HepG2 (cell line): ENCODE measurements at regions not wholly inside any gene's neighbourhood (a gene's known extent, or its start where the extent isn't known, plus 50 kb on each side); places are given as distances from the start of the nearest gene placed in this dataset.

ENCODE experiments used
- BRD4 ChIP-seq: sonication (generic); formaldehyde crosslinking; IDR thresholded peaks from 2 replicates; pipeline ENCODE4 v1.4.0; 2020; ENCODE audit warnings: missing genetic modification reagents
- CHD4 ChIP-seq: fragments of 200-600 bp; sonication (generic); IDR thresholded peaks from 2 replicates; pipeline ENCODE4 v1.7.0; 2017; ENCODE audit warnings: mild to moderate bottlenecking, low read length, borderline replicate concordance
- ISL2 ChIP-seq: sonication (generic); formaldehyde crosslinking; IDR thresholded peaks from 2 replicates; pipeline ENCODE4 v1.5.0; 2020; ENCODE audit warnings: missing genetic modification reagents
- NFIB ChIP-seq: sonication (generic); formaldehyde crosslinking; IDR thresholded peaks from 2 replicates; pipeline ENCODE4 v1.9.0; 2021; ENCODE audit warnings: missing genetic modification reagents, mild to moderate bottlenecking, borderline replicate concordance
- RNF2 ChIP-seq: fragments of 450-650 bp; conservative IDR thresholded peaks from 2 replicates; pipeline ENCODE4 v1.6.1; 2016; ENCODE audit warnings: low read depth
- SIN3A ChIP-seq: IDR thresholded peaks from 2 replicates; pipeline ENCODE4 v1.6.1; 2011; ENCODE audit warnings: low read depth, mild to moderate bottlenecking, control low read depth, low read length, borderline replicate concordance
- ZMYM3 ChIP-seq: sonication (generic); formaldehyde crosslinking; IDR thresholded peaks from 2 replicates; pipeline ENCODE4 v1.5.1; 2020; ENCODE audit warnings: mild to moderate bottlenecking, missing genetic modification reagents
- ZNF224 ChIP-seq: sonication (generic); formaldehyde crosslinking; IDR thresholded peaks from 2 replicates; pipeline ENCODE4 v1.5.0; 2020; ENCODE audit warnings: mild to moderate bottlenecking, missing genetic modification reagents
- ZNF331 ChIP-seq: sonication (generic); formaldehyde crosslinking; IDR thresholded peaks from 2 replicates; pipeline ENCODE4 v1.4.0; 2020; ENCODE audit warnings: missing genetic modification reagents
- ZNF44 ChIP-seq: sonication (generic); formaldehyde crosslinking; IDR thresholded peaks from 2 replicates; pipeline ENCODE4 v1.5.1; 2020; ENCODE audit warnings: mild to moderate bottlenecking, missing genetic modification reagents
- ZSCAN25 ChIP-seq: sonication (generic); formaldehyde crosslinking; IDR thresholded peaks from 2 replicates; pipeline ENCODE4 v1.8.0; 2022; ENCODE audit warnings: mild to moderate bottlenecking, missing genetic modification reagents
- TF ChIP-seq, protein P1 (sequence below): sonication (generic); formaldehyde crosslinking; IDR thresholded peaks from 2 replicates; pipeline ENCODE4 v1.9.0; 2022; ENCODE audit warnings: low read depth, missing genetic modification reagents
- TF ChIP-seq, protein P2 (sequence below): sonication (generic); formaldehyde crosslinking; IDR thresholded peaks from 2 replicates; pipeline ENCODE4 v1.8.0; 2022; ENCODE audit warnings: missing genetic modification reagents, mild to moderate bottlenecking, inconsistent platforms, borderline replicate concordance
- TF ChIP-seq, protein P3 (sequence below): sonication (generic); formaldehyde crosslinking; IDR thresholded peaks from 2 replicates; pipeline ENCODE4 v1.4.0; 2020; ENCODE audit warnings: missing genetic modification reagents
- TF ChIP-seq, protein P4 (sequence below): sonication (generic); formaldehyde crosslinking; IDR thresholded peaks from 2 replicates; pipeline ENCODE4 v1.4.0; 2020; ENCODE audit warnings: missing genetic modification reagents
- TF ChIP-seq, protein P5 (sequence below): IDR thresholded peaks from 2 replicates; pipeline ENCODE4 v1.4.0; 2020; ENCODE audit warnings: mild to moderate bottlenecking, missing genetic modification reagents
- TF ChIP-seq, protein P6 (sequence below): sonication (generic); formaldehyde crosslinking; IDR thresholded peaks from 2 replicates; pipeline ENCODE4 v1.4.0; 2020; ENCODE audit warnings: missing genetic modification reagents, low read depth, mild to moderate bottlenecking, borderline replicate concordance

DNA sequence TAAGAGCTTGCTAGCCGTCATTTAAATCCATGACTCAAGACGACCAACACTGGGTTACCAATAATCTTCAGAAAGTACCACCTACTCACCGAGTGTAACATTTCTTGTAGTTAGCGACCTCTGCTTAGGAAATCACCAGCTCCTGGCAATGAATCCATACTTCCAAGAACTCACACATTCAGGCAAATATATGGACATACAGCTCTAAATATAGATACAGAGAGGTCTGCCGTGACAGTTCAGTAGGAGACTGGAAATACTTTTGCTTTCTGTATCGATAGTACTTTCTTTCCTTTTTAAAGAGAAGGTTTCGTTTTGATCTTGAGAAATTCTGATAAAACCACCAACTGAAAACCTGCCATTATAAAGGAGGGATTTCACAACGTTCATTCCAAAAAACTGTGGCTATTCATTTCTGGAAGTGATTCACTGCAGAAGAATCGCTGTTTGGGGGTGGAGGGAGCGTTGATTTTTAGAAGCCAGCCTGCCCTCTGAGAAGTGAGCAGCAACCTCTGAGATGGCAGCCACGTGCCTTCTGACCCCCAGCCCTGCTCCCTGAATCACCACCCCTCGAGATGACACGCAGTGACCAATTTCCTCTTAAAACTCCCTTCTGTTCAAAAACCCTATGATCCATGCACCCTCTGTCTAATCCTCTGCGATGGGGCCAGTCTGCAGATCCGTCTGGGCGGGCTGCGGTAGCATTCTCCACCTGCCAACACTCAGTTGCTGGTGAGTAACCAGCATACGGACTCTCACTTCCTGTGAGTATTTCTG, 179.0 kb upstream of the KLF14 start (continued):
- TF ChIP-seq, protein P1, sequence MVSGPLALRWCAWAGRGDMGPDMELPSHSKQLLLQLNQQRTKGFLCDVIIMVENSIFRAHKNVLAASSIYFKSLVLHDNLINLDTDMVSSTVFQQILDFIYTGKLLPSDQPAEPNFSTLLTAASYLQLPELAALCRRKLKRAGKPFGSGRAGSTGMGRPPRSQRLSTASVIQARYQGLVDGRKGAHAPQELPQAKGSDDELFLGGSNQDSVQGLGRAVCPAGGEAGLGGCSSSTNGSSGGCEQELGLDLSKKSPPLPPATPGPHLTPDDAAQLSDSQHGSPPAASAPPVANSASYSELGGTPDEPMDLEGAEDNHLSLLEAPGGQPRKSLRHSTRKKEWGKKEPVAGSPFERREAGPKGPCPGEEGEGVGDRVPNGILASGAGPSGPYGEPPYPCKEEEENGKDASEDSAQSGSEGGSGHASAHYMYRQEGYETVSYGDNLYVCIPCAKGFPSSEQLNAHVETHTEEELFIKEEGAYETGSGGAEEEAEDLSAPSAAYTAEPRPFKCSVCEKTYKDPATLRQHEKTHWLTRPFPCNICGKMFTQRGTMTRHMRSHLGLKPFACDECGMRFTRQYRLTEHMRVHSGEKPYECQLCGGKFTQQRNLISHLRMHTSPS (CRISPR knock-in tag) = no peak
- TF ChIP-seq, protein P2, sequence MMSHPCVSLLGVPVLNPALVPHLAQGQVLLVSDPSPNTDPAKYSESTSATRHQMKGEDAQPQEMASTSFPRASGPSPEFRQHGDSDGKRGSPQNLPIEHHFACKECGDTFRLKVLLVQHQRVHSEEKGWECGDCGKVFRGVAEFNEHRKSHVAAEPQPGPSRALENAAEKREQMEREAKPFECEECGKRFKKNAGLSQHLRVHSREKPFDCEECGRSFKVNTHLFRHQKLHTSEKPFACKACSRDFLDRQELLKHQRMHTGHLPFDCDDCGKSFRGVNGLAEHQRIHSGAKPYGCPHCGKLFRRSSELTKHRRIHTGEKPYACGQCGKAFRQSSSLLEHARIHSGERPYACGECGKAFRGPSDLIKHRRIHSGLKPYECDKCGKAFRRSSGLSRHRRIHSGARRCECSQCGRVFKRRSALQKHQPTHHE (CRISPR knock-in tag) = no peak
- TF ChIP-seq ZMYM3 (CRISPR knock-in tag) = no peak
- TF ChIP-seq ZNF224 (CRISPR knock-in tag) = 0 out of 2 replicates have a peak, but pooled peaks have one; percentile 33
- TF ChIP-seq, protein P3, sequence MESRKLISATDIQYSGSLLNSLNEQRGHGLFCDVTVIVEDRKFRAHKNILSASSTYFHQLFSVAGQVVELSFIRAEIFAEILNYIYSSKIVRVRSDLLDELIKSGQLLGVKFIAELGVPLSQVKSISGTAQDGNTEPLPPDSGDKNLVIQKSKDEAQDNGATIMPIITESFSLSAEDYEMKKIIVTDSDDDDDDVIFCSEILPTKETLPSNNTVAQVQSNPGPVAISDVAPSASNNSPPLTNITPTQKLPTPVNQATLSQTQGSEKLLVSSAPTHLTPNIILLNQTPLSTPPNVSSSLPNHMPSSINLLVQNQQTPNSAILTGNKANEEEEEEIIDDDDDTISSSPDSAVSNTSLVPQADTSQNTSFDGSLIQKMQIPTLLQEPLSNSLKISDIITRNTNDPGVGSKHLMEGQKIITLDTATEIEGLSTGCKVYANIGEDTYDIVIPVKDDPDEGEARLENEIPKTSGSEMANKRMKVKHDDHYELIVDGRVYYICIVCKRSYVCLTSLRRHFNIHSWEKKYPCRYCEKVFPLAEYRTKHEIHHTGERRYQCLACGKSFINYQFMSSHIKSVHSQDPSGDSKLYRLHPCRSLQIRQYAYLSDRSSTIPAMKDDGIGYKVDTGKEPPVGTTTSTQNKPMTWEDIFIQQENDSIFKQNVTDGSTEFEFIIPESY (CRISPR knock-in tag) = no peak
- TF ChIP-seq RNF2 = no peak
- TF ChIP-seq, protein P4, sequence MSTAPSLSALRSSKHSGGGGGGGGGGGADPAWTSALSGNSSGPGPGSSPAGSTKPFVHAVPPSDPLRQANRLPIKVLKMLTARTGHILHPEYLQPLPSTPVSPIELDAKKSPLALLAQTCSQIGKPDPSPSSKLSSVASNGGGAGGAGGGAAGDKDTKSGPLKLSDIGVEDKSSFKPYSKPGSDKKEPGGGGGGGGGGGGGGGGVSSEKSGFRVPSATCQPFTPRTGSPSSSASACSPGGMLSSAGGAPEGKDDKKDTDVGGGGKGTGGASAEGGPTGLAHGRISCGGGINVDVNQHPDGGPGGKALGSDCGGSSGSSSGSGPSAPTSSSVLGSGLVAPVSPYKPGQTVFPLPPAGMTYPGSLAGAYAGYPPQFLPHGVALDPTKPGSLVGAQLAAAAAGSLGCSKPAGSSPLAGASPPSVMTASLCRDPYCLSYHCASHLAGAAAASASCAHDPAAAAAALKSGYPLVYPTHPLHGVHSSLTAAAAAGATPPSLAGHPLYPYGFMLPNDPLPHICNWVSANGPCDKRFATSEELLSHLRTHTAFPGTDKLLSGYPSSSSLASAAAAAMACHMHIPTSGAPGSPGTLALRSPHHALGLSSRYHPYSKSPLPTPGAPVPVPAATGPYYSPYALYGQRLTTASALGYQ = no peak
- TF ChIP-seq, protein P5, sequence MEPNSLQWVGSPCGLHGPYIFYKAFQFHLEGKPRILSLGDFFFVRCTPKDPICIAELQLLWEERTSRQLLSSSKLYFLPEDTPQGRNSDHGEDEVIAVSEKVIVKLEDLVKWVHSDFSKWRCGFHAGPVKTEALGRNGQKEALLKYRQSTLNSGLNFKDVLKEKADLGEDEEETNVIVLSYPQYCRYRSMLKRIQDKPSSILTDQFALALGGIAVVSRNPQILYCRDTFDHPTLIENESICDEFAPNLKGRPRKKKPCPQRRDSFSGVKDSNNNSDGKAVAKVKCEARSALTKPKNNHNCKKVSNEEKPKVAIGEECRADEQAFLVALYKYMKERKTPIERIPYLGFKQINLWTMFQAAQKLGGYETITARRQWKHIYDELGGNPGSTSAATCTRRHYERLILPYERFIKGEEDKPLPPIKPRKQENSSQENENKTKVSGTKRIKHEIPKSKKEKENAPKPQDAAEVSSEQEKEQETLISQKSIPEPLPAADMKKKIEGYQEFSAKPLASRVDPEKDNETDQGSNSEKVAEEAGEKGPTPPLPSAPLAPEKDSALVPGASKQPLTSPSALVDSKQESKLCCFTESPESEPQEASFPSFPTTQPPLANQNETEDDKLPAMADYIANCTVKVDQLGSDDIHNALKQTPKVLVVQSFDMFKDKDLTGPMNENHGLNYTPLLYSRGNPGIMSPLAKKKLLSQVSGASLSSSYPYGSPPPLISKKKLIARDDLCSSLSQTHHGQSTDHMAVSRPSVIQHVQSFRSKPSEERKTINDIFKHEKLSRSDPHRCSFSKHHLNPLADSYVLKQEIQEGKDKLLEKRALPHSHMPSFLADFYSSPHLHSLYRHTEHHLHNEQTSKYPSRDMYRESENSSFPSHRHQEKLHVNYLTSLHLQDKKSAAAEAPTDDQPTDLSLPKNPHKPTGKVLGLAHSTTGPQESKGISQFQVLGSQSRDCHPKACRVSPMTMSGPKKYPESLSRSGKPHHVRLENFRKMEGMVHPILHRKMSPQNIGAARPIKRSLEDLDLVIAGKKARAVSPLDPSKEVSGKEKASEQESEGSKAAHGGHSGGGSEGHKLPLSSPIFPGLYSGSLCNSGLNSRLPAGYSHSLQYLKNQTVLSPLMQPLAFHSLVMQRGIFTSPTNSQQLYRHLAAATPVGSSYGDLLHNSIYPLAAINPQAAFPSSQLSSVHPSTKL = peak; percentile 63; the same call in 1 of the 2 replicates
- TF ChIP-seq ZNF331 (CRISPR knock-in tag) = 0 out of 2 replicates have a peak, but pooled peaks have one; percentile 17
- TF ChIP-seq ISL2 (CRISPR knock-in tag) = no peak
- peak; percentile 59; the same call in 1 of the 2 replicates for TF ChIP-seq BRD4
- no peak for TF ChIP-seq CHD4
- peak; percentile 73; the same call in 1 of the 2 replicates for TF ChIP-seq SIN3A
- no peak for TF ChIP-seq NFIB (CRISPR knock-in tag)
- TF ChIP-seq, protein P6, sequence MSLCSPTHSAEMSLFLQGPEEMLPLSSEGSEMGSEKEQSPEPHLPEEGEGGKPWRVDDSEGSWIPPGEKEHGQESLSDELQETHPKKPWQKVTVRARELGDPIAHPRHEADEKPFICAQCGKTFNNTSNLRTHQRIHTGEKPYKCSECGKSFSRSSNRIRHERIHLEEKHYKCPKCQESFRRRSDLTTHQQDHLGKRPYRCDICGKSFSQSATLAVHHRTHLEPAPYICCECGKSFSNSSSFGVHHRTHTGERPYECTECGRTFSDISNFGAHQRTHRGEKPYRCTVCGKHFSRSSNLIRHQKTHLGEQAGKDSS (CRISPR knock-in tag) = peak; percentile 53; the same call in 1 of the 2 replicates
- no peak for TF ChIP-seq ZSCAN25 (CRISPR knock-in tag)
- TF ChIP-seq ZNF44 (CRISPR knock-in tag) = no peak
